Spinal cord (tissue), 9 donors: ENCODE measurements at regions not wholly inside any gene's neighbourhood (a gene's known extent, or its start where the extent isn't known, plus 50 kb on each side); places are given as distances from the start of the nearest gene placed in this dataset.

Source experiments
- DNase-seq, 6 donors: peaks; one replicate each; pipeline versions ENCODE4 v3.0.0 to v3.0.0-alpha.2; 2013 to 2015; ENCODE audit warnings: low spot score in 6 of 6, low read depth in 4 of 6
- H3K27ac ChIP-seq: one replicate; pipeline ENCODE4 v1.5.1; 2013; ENCODE audit warnings: low read depth, low read length, control low read depth
- H3K27me3 ChIP-seq: one replicate; pipeline ENCODE4 v1.6.1; 2013; ENCODE audit warnings: low read length; ENCODE audit not compliant: control insufficient read depth, insufficient read depth
- H3K36me3 ChIP-seq: one replicate; pipeline ENCODE4 v1.6.1; 2013; ENCODE audit warnings: low read length; ENCODE audit not compliant: control insufficient read depth, insufficient read depth
- H3K4me1 ChIP-seq: one replicate; pipeline ENCODE4 v1.6.1; 2013; ENCODE audit warnings: low read length; ENCODE audit not compliant: control insufficient read depth, insufficient read depth
- H3K4me3 ChIP-seq: one replicate; pipeline ENCODE4 v1.5.1; 2013; ENCODE audit warnings: low read depth, low read length, control low read depth
- H3K9me3 ChIP-seq: one replicate; pipeline ENCODE4 v1.6.1; 2013; ENCODE audit warnings: low read length; ENCODE audit not compliant: control insufficient read depth, insufficient read depth
- WGBS: methylation state at CpG from one replicate; pipeline ENCODE4 v1.1.5; 2013; ENCODE audit warnings: missing lambda C conversion rate; ENCODE audit not compliant: insufficient coverage; 5-methylcytosine and 5-hydroxymethylcytosine counted together
- donor health status: healthy.

DNA sequence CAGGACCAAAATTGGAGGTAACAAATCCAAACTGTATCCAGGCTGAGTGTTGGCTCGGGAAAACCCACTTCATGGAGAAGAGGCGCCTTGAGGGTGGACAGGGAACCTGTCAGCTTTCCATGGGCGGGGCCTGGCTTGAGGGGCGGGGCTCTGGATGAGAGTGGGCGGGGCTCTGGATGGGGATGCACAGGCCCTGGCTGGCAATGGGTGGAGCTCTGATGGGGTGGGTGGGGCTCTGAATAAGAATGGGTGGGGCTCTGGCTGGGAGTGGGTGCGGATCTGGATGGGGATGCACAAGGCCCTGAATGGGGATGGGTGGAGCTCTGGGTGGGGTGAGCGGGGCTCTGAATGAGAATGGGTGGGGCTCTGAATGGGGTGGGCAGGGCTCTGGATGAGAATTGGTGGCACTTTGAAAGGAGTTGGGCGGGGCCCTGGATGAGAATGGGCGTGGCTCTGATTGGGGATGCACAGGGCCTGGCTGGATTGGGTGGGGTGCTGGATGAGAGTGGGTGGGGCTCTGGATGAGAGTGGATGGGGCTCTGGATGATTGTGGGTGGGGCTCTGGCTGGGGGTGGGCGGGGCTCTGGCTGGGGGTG lies 96.6 kb upstream of the NPTX2 start:
- 94% methylated on average over 7 of the region's 10 CpGs for WGBS
- Histone ChIP-seq H3K36me3 (no peaks in the 10 kb centered on the region), H3K4me1 (no peaks in the 10 kb centered on the region), H3K9me3 (no peaks in the 10 kb centered on the region), H3K4me3 (no peak overlapping the region), H3K27ac (no peak overlapping the region), H3K27me3 (no peaks in the 10 kb centered on the region)
- DNase-seq: no peak

DNA sequence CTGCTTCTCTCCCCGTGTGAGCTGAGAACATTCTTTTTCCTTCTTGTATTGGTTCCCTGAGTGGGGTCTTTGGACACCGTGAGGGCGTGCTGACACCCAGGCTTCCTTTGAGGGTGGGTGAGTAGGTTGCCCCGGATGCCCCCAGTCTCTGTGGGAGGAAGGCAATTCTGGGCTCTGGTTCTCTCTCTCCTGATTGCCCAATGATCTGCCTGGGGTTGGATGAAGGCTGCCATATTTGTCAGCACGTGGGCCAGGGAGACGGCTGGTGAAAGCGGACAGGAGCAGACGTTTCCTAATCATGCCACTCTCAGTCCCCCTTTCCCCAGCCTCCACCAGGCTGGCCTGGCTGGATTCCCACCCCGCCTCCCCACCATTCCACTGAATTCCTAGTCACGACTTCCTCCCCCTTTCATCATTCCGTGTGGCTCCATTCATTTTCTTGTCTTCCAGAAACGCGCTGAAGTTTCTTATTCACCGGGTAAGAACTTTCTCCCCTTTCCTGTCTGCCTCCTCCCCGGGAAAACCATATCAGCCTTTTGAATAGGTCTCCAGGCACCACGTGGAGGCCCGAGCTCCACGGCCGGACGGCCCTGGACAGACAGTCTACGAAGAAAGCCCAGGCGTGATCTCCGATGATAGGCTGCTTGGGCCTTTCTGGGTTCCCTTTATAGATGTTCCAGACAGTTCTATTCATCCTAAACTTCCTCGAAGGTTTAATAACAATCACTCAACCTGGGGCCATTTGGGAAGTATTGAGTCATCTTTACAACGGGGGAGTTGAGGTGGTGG lies 98.7 kb upstream of the NPTX2 start:
- no peak for DNase-seq
- Histone ChIP-seq H3K4me1 (no peaks in the 10 kb centered on the region), H3K9me3 (no peaks in the 10 kb centered on the region), H3K4me3 (no peak overlapping the region), H3K27ac (no peak overlapping the region), H3K27me3 (no peaks in the 10 kb centered on the region), H3K36me3 (no peaks in the 10 kb centered on the region)
- WGBS: 72% methylated on average over 20 of the region's 25 CpGs

DNA sequence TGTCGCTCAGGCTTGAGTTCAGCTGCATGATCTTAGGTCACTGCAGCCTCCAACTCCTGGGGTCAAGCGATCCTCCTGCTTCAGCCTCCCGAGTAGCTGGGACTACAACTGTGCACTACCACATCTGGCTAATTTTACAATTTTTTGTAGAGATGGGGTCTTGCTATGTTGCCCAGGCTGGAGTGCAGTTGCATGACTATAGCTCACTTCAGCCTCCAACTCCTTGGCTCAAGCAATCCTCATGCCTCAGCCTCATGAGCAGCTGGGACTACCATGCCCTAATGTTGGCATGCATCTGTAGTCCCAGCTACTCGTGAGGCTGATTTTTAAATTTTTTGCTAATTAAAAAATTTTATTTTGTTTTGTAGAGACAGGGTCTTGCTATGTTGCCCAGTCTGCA lies 101.9 kb upstream of the NPTX2 start:
- Histone ChIP-seq H3K4me1 (no peaks in the 10 kb centered on the region), H3K27ac (no peak overlapping the region), H3K36me3 (no peaks in the 10 kb centered on the region), H3K27me3 (no peaks in the 10 kb centered on the region), H3K4me3 (no peak overlapping the region), H3K9me3 (no peaks in the 10 kb centered on the region)
- no peak for DNase-seq
- WGBS: 44% methylated on average over 1 of the region's 4 CpGs

DNA sequence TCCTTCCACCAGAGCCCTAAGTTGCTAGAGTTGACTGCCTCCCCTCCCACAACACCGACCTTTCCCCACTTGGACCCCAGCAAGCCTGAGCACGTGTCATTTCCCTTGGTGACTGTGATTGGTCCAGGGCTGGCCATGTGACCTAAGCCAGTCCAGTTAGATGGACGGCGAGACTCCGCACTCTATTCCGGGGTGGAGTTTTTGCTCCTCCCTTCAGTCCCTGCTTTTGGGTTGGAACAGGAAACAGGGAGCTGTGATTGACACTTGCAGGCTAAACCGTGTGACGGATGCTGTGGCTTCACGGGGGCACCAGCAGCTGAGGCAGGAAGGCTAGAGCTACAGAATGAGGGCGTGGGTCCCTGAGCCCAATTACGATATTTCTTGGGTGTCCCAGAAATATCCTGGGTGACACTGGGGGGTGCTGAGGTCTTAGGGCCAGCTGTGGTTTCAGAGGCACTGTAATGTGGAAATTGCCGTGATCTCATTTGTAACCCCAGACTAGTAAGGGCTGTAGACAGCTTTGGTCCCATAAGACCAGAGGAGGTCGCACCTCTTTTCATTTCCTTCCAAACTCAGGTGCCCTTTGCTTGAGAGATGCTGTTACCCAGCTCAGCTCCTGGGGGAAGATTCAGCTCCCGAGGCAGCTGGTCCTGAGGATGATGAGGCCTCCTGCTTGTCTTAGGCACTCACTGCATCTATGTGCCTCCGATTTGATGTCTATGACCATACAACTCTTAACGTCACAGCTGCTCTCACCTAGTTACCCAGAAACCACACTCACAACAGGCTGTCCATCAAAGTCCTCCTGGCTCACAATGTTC lies 102.7 kb upstream of the NPTX2 start:
- Histone ChIP-seq H3K4me3 (no peak overlapping the region), H3K9me3 (no peaks in the 10 kb centered on the region), H3K27me3 (no peaks in the 10 kb centered on the region), H3K36me3 (no peaks in the 10 kb centered on the region), H3K27ac (no peak overlapping the region), H3K4me1 (no peaks in the 10 kb centered on the region)
- 77% methylated on average over 14 of the region's 16 CpGs for WGBS
- no peak for DNase-seq

DNA sequence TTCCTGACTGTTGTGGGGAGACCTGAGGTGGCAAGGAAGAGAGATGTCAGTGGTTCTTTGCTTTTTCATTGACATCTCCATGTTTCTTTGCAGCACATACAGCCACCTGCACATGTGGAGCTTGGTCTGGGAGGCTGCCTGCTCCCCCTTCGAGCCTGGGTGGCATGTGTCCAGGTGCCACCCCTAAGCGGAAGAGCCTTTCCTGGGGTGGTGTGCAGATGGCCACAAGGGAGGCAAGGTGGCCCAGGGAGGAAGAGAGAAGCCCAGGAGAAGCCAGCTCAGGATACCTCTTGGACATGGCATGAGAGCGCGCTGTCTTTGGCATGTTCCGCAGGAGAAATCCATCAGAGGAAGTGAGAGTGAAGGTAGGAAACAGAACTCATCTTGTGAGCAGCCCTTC lies 105.9 kb upstream of the NPTX2 start:
- Histone ChIP-seq H3K4me3 (no peak overlapping the region), H3K36me3 (no peaks in the 10 kb centered on the region), H3K9me3 (no peaks in the 10 kb centered on the region), H3K27me3 (no peaks in the 10 kb centered on the region), H3K4me1 (no peaks in the 10 kb centered on the region), H3K27ac (no peak overlapping the region)
- 100% methylated on average over 4 of the region's 5 CpGs for WGBS
- no peak for DNase-seq

DNA sequence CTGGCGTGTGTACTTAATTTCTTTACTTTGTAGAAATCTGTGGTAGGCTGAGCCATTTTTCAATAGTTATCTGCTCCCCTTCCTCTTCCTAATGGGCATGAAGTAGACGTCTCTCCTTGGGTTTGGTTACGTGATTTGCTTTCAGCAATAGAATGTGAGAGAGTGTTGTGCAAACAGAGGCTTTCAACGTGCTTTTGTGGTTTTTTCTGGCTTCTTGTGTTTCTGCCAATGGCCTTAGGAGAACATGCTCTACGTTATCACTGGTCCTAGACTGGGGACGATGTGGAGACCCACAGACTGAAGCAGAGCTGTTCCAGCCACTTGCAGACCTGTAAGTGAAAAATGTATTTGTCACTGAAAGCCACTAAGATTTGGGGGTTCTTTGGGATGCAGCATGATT lies 107.2 kb upstream of the NPTX2 start:
- Histone ChIP-seq H3K9me3 (no peaks in the 10 kb centered on the region), H3K27ac (no peak overlapping the region), H3K27me3 (no peaks in the 10 kb centered on the region), H3K4me3 (no peak overlapping the region), H3K36me3 (no peaks in the 10 kb centered on the region), H3K4me1 (no peaks in the 10 kb centered on the region)
- 80% methylated on average over 4 of the region's 6 CpGs for WGBS
- no peak for DNase-seq

DNA sequence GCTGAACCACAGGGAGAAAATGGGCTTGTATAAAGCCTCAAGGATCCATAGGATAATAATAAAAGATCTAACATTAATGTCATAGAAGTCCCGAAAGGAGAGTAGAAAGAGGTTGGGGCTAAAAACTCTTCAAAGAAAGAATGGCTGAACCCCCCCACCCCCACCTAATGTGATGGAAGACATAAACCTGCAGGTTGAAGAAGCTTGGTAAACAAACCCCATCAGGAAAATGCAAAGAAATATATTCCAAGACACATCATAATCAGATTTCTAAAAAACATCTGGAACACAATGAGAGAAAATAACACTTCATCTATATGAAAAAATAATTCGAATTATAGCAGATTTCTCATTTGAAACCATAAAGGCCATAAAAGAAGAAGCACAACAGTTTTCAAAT lies 105.6 kb upstream of the BAIAP2L1 start:
- Histone ChIP-seq H3K27me3 (no peaks in the 10 kb centered on the region), H3K4me3 (no peak overlapping the region), H3K4me1 (no peaks in the 10 kb centered on the region), H3K9me3 (no peaks in the 10 kb centered on the region), H3K36me3 (no peaks in the 10 kb centered on the region), H3K27ac (no peak overlapping the region)
- DNase-seq: no peak
- no CpG with 5 or more reads among the region's 2 CpGs for WGBS

DNA sequence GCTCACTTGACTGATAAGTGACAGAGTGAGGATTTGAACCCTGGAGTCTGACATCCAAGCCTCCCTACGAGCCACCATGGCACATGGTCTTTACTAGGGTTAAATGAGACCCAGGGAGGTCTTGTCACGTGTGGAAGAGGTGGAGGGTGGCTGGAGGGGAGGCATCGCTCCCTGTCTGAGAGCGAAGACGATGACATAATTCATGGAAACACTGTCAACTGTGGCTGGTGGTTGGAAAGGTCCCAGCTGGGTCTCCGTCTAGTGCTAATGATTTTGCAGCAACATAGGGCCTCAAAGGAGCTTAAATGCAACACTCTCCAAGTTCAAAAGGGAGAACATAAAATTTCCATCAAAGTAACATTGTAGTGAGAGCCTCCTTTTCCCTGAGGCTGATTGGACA lies 99.9 kb upstream of the BAIAP2L1 start:
- Histone ChIP-seq H3K4me1 (no peaks in the 10 kb centered on the region), H3K4me3 (no peak overlapping the region), H3K36me3 (no peaks in the 10 kb centered on the region), H3K27ac (no peak overlapping the region), H3K9me3 (peaks cover 2% of the 10 kb centered on the region), H3K27me3 (no peaks in the 10 kb centered on the region)
- 45% methylated on average over 5 of the region's 6 CpGs for WGBS
- no peak for DNase-seq

DNA sequence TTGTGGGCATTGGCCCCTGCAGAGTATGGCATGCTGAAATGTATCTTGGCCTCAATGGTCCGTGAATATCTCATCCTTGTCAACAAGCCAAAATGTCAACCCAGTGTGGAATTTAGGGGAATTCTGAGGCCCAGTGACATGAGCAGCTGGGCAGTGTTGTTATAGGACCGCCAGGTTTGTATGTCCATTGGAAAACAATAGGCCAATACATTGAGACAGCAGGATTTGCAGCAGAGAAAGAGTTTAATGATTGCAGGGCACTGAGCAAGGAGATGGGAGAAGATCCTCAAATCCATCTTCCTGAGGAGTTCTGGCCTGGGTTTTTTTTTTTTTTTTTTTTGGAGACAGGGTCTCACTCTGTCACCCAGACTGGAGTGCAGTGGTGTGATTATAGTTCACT lies 95.7 kb upstream of the BAIAP2L1 start:
- Histone ChIP-seq H3K27me3 (no peaks in the 10 kb centered on the region), H3K4me1 (peaks cover 9% of the 10 kb centered on the region), H3K36me3 (no peaks in the 10 kb centered on the region), H3K27ac (no peak overlapping the region), H3K9me3 (peaks cover 2% of the 10 kb centered on the region), H3K4me3 (no peak overlapping the region)
- 50% methylated on average over 1 of the region's 2 CpGs for WGBS
- no peak for DNase-seq
